ENCODE measurements at regions not wholly inside any gene's neighbourhood (a gene's known extent, or its start where the extent isn't known, plus 50 kb on each side); places are given as distances from the start of the nearest gene placed in this dataset.

- 54% methylated on average over 7 of the region's 7 CpGs for WGBS (ENCODE audit: insufficient coverage)
- Histone ChIP-seq H3K9me3 (no peaks in the 10 kb centered on the region), H3K27ac (ENCODE audit: low read length) (no peak overlapping the region), H3K4me3 (ENCODE audit: control insufficient read depth in 1 of 2, extremely low read depth in 1 of 2, low read length in 1 of 2) (no peak overlapping the region), H3K36me3 (ENCODE audit: control insufficient read depth in 2 of 2, extremely low read depth in 1 of 2, insufficient read depth in 1 of 2, low read length in 1 of 2) (no peaks in the 10 kb centered on the region), H3K4me1 (ENCODE audit: control insufficient read depth in 1 of 2, extremely low read depth in 1 of 2, insufficient read depth in 2 of 2, low read length in 2 of 2) (no peaks in the 10 kb centered on the region), H3K27me3 (replicated peaks in 1 of 2; ENCODE audit: control insufficient read depth in 2 of 2, extremely low read depth in 1 of 2, insufficient read depth in 2 of 2, low read length in 1 of 2) (peaks cover 0 to 26% of the 10 kb centered on the region in 2 experiments)
- DNase-seq (no peak), ATAC-seq (replicated peaks in 1 of 4) (no peak)
- Mint-ChIP-seq H3K27ac (no peak overlapping the region), H3K36me3 (no peaks in the 10 kb centered on the region), H3K4me3 (no peak overlapping the region), H3K9me3 (no peaks in the 10 kb centered on the region), H3K4me1 (no peaks in the 10 kb centered on the region), H3K27me3 (peaks cover 20 to 27% of the 10 kb centered on the region in 2 donors)
- ChIA-PET POLR2A (no interaction called here), CTCF (no interaction called here)
Observed at GRCh38 chr12:108390495-108391203, 51.5 kb upstream of the CMKLR1 start.

- H3K9me3 ChIP-seq = no peaks in the 10 kb centered on the region
- H3K27me3 ChIP-seq (replicated peaks in 1 of 2; ENCODE audit: control insufficient read depth in 2 of 2, extremely low read depth in 1 of 2, insufficient read depth in 2 of 2, low read length in 1 of 2) = peaks cover 0 to 26% of the 10 kb centered on the region in 2 experiments
- no peak for ATAC-seq (replicated peaks in 1 of 4)
- Mint-ChIP-seq H3K36me3 (no peaks in the 10 kb centered on the region), H3K27ac (no peak overlapping the region), H3K4me1 (no peaks in the 10 kb centered on the region), H3K27me3 (peaks cover 24 to 27% of the 10 kb centered on the region in 2 donors), H3K4me3 (no peak overlapping the region), H3K9me3 (no peaks in the 10 kb centered on the region)
- no peaks in the 10 kb centered on the region for H3K4me1 ChIP-seq (ENCODE audit: control insufficient read depth in 1 of 2, extremely low read depth in 1 of 2, insufficient read depth in 2 of 2, low read length in 2 of 2)
- H3K4me3 ChIP-seq (ENCODE audit: control insufficient read depth in 1 of 2, extremely low read depth in 1 of 2, low read length in 1 of 2) = no peak overlapping the region
- CTCF ChIA-PET = no interaction called here
- no peak overlapping the region for H3K27ac ChIP-seq (ENCODE audit: low read length)
- no peak for DNase-seq
- POLR2A ChIA-PET = no interaction called here
- WGBS (ENCODE audit: insufficient coverage) = 100% methylated on average over 1 of the region's 1 CpG
- H3K36me3 ChIP-seq (ENCODE audit: control insufficient read depth in 2 of 2, extremely low read depth in 1 of 2, insufficient read depth in 1 of 2, low read length in 1 of 2) = no peaks in the 10 kb centered on the region
Observed at GRCh38 chr12:108389544-108389943, 50.4 kb upstream of the CMKLR1 start.

All from T-cell (primary cell).